ENCODE measurements at regions not wholly inside any gene's neighbourhood (a gene's known extent, or its start where the extent isn't known, plus 50 kb on each side); places are given as distances from the start of the nearest gene placed in this dataset.
A peak's percentile ranks its signal among the peaks of the same experiment; 100 is the strongest.

GRCh38 chr7:82685214-82685613 is 241.6 kb upstream of the CACNA2D1 start:
- intact Hi-C loops (cut with micrococcal nuclease), result no loop called here
- CTCF ChIA-PET, result no interaction called here
- ATAC-seq (no peak), DNase-seq (no peak)
- H3K4me1 ChIP-seq (ENCODE audit: control insufficient read depth in 2 of 2, insufficient read depth in 2 of 2, low read length in 2 of 2), result no peaks in the 10 kb centered on the region
- no peak overlapping the region for H3K4me3 ChIP-seq (ENCODE audit: low read length)
- Mint-ChIP-seq H3K9me3 (peaks cover 0 to 2% (median 0%) of the 10 kb centered on the region in 11 donors), H3K36me3 (no peaks in the 10 kb centered on the region), H3K27me3 (no peaks in the 10 kb centered on the region), H3K4me1 (no peaks in the 10 kb centered on the region), H3K27ac (no peak overlapping the region), H3K4me3 (no peak overlapping the region)
- no peaks in the 10 kb centered on the region for H3K27me3 ChIP-seq (ENCODE audit: control insufficient read depth in 2 of 2, insufficient read depth in 2 of 2, low read length in 2 of 2)
- no peak overlapping the region for H3K27ac ChIP-seq (ENCODE audit: low read depth, low read length)
- H3K9me3 ChIP-seq (ENCODE audit: control insufficient read depth in 2 of 3, low read length in 3 of 3), result no peaks in the 10 kb centered on the region
- H3K36me3 ChIP-seq (ENCODE audit: control insufficient read depth in 2 of 3, insufficient read depth in 3 of 3, low read length in 3 of 3), result no peaks in the 10 kb centered on the region
- POLR2A ChIA-PET, result no interaction called here

- DNase-seq (peak in 5 of 9 donors; percentile 14 to 27 (median 16)), ATAC-seq (peak; percentile 62)
- ChIA-PET CTCF (no interaction called here), POLR2A (no interaction called here)
- Mint-ChIP-seq H3K27ac (peak overlapping the region; percentile 11 to 90 (median 76)), H3K4me1 (peaks cover 7 to 36% (median 22%) of the 10 kb centered on the region in 7 donors), H3K9me3 (peaks cover 0 to 13% (median 0%) of the 10 kb centered on the region in 11 donors), H3K4me3 (peak overlapping the region in 9 of 10 donors; percentile 36 to 85 (median 70)), H3K36me3 (peaks cover 0 to 5% (median 0%) of the 10 kb centered on the region in 5 donors), H3K27me3 (no peaks in the 10 kb centered on the region)
- Histone ChIP-seq H3K9me3 (ENCODE audit: control insufficient read depth in 2 of 3, low read length in 3 of 3) (no peaks in the 10 kb centered on the region), H3K27ac (ENCODE audit: low read depth, low read length) (peak overlapping the region; percentile 28), H3K4me1 (ENCODE audit: control insufficient read depth in 2 of 2, insufficient read depth in 2 of 2, low read length in 2 of 2) (peaks cover 0 to 21% of the 10 kb centered on the region in 2 donors), H3K27me3 (ENCODE audit: control insufficient read depth in 2 of 2, insufficient read depth in 2 of 2, low read length in 2 of 2) (no peaks in the 10 kb centered on the region), H3K4me3 (ENCODE audit: low read length) (no peak overlapping the region), H3K36me3 (ENCODE audit: control insufficient read depth in 2 of 3, insufficient read depth in 3 of 3, low read length in 3 of 3) (no peaks in the 10 kb centered on the region)
- intact Hi-C loops (cut with micrococcal nuclease), result loop anchor here (5.0 kb wide), 3 partner anchors 44 to 76 kb away; no protein-coding TSS in a partner anchor
These were observed 235.1 kb upstream of the CACNA2D1 start for GRCh38 chr7:82678716-82679115.

GRCh38 chr7:82678259-82678658 is 234.7 kb upstream of the CACNA2D1 start:
- CTCF ChIA-PET, result no interaction called here
- POLR2A ChIA-PET, result no interaction called here
- H3K4me3 Mint-ChIP-seq, result peak overlapping the region in 7 of 10 donors; percentile 48 to 85 (median 73)

GRCh38 chr7:82677493-82677892 is 233.9 kb upstream of the CACNA2D1 start:
- Histone ChIP-seq H3K4me3 (ENCODE audit: low read length) (no peak overlapping the region), H3K9me3 (ENCODE audit: control insufficient read depth in 2 of 3, low read length in 3 of 3) (no peaks in the 10 kb centered on the region), H3K27me3 (ENCODE audit: control insufficient read depth in 2 of 2, insufficient read depth in 2 of 2, low read length in 2 of 2) (no peaks in the 10 kb centered on the region), H3K36me3 (ENCODE audit: control insufficient read depth in 2 of 3, insufficient read depth in 3 of 3, low read length in 3 of 3) (no peaks in the 10 kb centered on the region), H3K27ac (ENCODE audit: low read depth, low read length) (no peak overlapping the region), H3K4me1 (ENCODE audit: control insufficient read depth in 2 of 2, insufficient read depth in 2 of 2, low read length in 2 of 2) (peaks cover 0 to 21% of the 10 kb centered on the region in 2 donors)
- Mint-ChIP-seq H3K36me3 (peaks cover 0 to 5% (median 0%) of the 10 kb centered on the region in 5 donors), H3K27ac (peak overlapping the region in 8 of 9 donors; percentile 26 to 89 (median 76)), H3K9me3 (peaks cover 0 to 13% (median 0%) of the 10 kb centered on the region in 11 donors), H3K27me3 (no peaks in the 10 kb centered on the region), H3K4me3 (peak overlapping the region in 7 of 10 donors; percentile 29 to 59 (median 43)), H3K4me1 (peaks cover 7 to 36% (median 22%) of the 10 kb centered on the region in 7 donors)
- DNase-seq (peak in 8 of 9 donors; percentile 26 to 65 (median 52)), ATAC-seq (peak; percentile 93)
- ChIA-PET CTCF (no interaction called here), POLR2A (no interaction called here)
- intact Hi-C loops (cut with micrococcal nuclease), result loop anchor here (5.0 kb wide), 3 partner anchors 45 to 75 kb away; no protein-coding TSS in a partner anchor

More at GRCh38 chr7:82678259-82678658, 234.7 kb upstream of the CACNA2D1 start:
- no peaks in the 10 kb centered on the region for H3K9me3 ChIP-seq (ENCODE audit: control insufficient read depth in 2 of 3, low read length in 3 of 3)
- intact Hi-C loops (cut with micrococcal nuclease), result loop anchor here (5.0 kb wide), 3 partner anchors 44 to 76 kb away; no protein-coding TSS in a partner anchor
- Mint-ChIP-seq H3K9me3 (peaks cover 0 to 13% (median 0%) of the 10 kb centered on the region in 11 donors), H3K4me1 (peaks cover 7 to 36% (median 22%) of the 10 kb centered on the region in 7 donors), H3K27me3 (no peaks in the 10 kb centered on the region), H3K36me3 (peaks cover 0 to 5% (median 0%) of the 10 kb centered on the region in 5 donors), H3K27ac (peak overlapping the region in 8 of 9 donors; percentile 11 to 90 (median 67))
- ATAC-seq (no peak), DNase-seq (no peak)
- H3K27me3 ChIP-seq (ENCODE audit: control insufficient read depth in 2 of 2, insufficient read depth in 2 of 2, low read length in 2 of 2), result no peaks in the 10 kb centered on the region
- peaks cover 0 to 21% of the 10 kb centered on the region in 2 donors for H3K4me1 ChIP-seq (ENCODE audit: control insufficient read depth in 2 of 2, insufficient read depth in 2 of 2, low read length in 2 of 2)
- H3K36me3 ChIP-seq (ENCODE audit: control insufficient read depth in 2 of 3, insufficient read depth in 3 of 3, low read length in 3 of 3), result no peaks in the 10 kb centered on the region
- peak overlapping the region; percentile 28 for H3K27ac ChIP-seq (ENCODE audit: low read depth, low read length)
- no peak overlapping the region for H3K4me3 ChIP-seq (ENCODE audit: low read length)

- Mint-ChIP-seq H3K4me3 (peak overlapping the region in 4 of 10 donors; percentile 4 to 53 (median 22)), H3K36me3 (peaks cover 0 to 5% (median 0%) of the 10 kb centered on the region in 5 donors), H3K9me3 (peaks cover 0 to 13% (median 0%) of the 10 kb centered on the region in 11 donors), H3K27ac (peak overlapping the region in 8 of 9 donors; percentile 26 to 89 (median 82)), H3K27me3 (no peaks in the 10 kb centered on the region), H3K4me1 (peaks cover 7 to 36% (median 22%) of the 10 kb centered on the region in 7 donors)
- intact Hi-C loops (cut with micrococcal nuclease), result loop anchor here (5.0 kb wide), 3 partner anchors 45 to 75 kb away; no protein-coding TSS in a partner anchor
- DNase-seq (peak in 1 of 9 donors; percentile 2), ATAC-seq (no peak)
- ChIA-PET CTCF (no interaction called here), POLR2A (no interaction called here)
- Histone ChIP-seq H3K4me3 (ENCODE audit: low read length) (no peak overlapping the region), H3K36me3 (ENCODE audit: control insufficient read depth in 2 of 3, insufficient read depth in 3 of 3, low read length in 3 of 3) (no peaks in the 10 kb centered on the region), H3K27me3 (ENCODE audit: control insufficient read depth in 2 of 2, insufficient read depth in 2 of 2, low read length in 2 of 2) (no peaks in the 10 kb centered on the region), H3K4me1 (ENCODE audit: control insufficient read depth in 2 of 2, insufficient read depth in 2 of 2, low read length in 2 of 2) (peaks cover 0 to 21% of the 10 kb centered on the region in 2 donors), H3K9me3 (ENCODE audit: control insufficient read depth in 2 of 3, low read length in 3 of 3) (no peaks in the 10 kb centered on the region), H3K27ac (ENCODE audit: low read depth, low read length) (peak overlapping the region; percentile 49)
These were observed 233.3 kb upstream of the CACNA2D1 start for GRCh38 chr7:82676777-82677463.

GRCh38 chr7:82675396-82675795 is 231.8 kb upstream of the CACNA2D1 start:
- Histone ChIP-seq H3K4me3 (ENCODE audit: low read length) (no peak overlapping the region), H3K9me3 (ENCODE audit: control insufficient read depth in 2 of 3, low read length in 3 of 3) (no peaks in the 10 kb centered on the region), H3K27ac (ENCODE audit: low read depth, low read length) (no peak overlapping the region), H3K36me3 (ENCODE audit: control insufficient read depth in 2 of 3, insufficient read depth in 3 of 3, low read length in 3 of 3) (no peaks in the 10 kb centered on the region), H3K27me3 (ENCODE audit: control insufficient read depth in 2 of 2, insufficient read depth in 2 of 2, low read length in 2 of 2) (no peaks in the 10 kb centered on the region), H3K4me1 (ENCODE audit: control insufficient read depth in 2 of 2, insufficient read depth in 2 of 2, low read length in 2 of 2) (peaks cover 0 to 21% of the 10 kb centered on the region in 2 donors)
- peaks cover 0 to 5% (median 0%) of the 10 kb centered on the region in 5 donors for H3K36me3 Mint-ChIP-seq
- no peak for ATAC-seq
- CTCF ChIA-PET, result no interaction called here
- H3K4me1 Mint-ChIP-seq, result peaks cover 7 to 36% (median 22%) of the 10 kb centered on the region in 7 donors
- no peak overlapping the region for H3K4me3 Mint-ChIP-seq
- DNase-seq, result no peak
- peaks cover 0 to 13% (median 0%) of the 10 kb centered on the region in 11 donors for H3K9me3 Mint-ChIP-seq
- intact Hi-C loops (cut with micrococcal nuclease), result loop anchor here (5.0 kb wide), 3 partner anchors 47 to 73 kb away; no protein-coding TSS in a partner anchor
- no peaks in the 10 kb centered on the region for H3K27me3 Mint-ChIP-seq
- POLR2A ChIA-PET, result no interaction called here
- no peak overlapping the region for H3K27ac Mint-ChIP-seq
